ENCODE measurements at regions not wholly inside any gene's neighbourhood (a gene's known extent, or its start where the extent isn't known, plus 50 kb on each side); places are given as distances from the start of the nearest gene placed in this dataset.
"Not testable (repeated sequence)": the region's sequence is repeated elsewhere in the genome, so short reads cannot be mapped to it uniquely, and the experiment has no call there.

GRCh38 chr17:77087650-77088454 is 52.9 kb upstream of the SEC14L1 start:
- no peaks in the 10 kb centered on the region for H3K9me3 Mint-ChIP-seq
- TF ChIP-seq CTCF (IDR thresholded peaks at IDR 0.05; ENCODE audit: unreplicated experiment), result no peak

GRCh38 chr17:77088455-77089123 is 52.2 kb upstream of the SEC14L1 start:
- peak; percentile 81 to 90 for DNase-seq (ENCODE audit: low spot score in 2 of 2, unreplicated experiment in 2 of 2)
- H3K4me3 Mint-ChIP-seq, result peak overlapping the region; percentile 93
- H3K4me1 Mint-ChIP-seq, result peaks cover 16% of the 10 kb centered on the region
- no peaks in the 10 kb centered on the region for H3K9me3 Mint-ChIP-seq
- peak; percentile 84 for TF ChIP-seq CTCF (IDR thresholded peaks at IDR 0.05; ENCODE audit: unreplicated experiment)
- H3K27ac Mint-ChIP-seq, result peak overlapping the region; percentile 97
- peaks cover 16% of the 10 kb centered on the region for H3K27me3 Mint-ChIP-seq (ENCODE audit: low read depth)
- peaks cover 12% of the 10 kb centered on the region for H3K36me3 Mint-ChIP-seq

More at GRCh38 chr17:77087650-77088454, 52.9 kb upstream of the SEC14L1 start:
- DNase-seq (ENCODE audit: low spot score in 2 of 2, unreplicated experiment in 2 of 2), result no peak
- peaks cover 16% of the 10 kb centered on the region for H3K4me1 Mint-ChIP-seq
- peak overlapping the region; percentile 97 for H3K27ac Mint-ChIP-seq
- H3K27me3 Mint-ChIP-seq (ENCODE audit: low read depth), result peaks cover 18% of the 10 kb centered on the region
- peaks cover 8% of the 10 kb centered on the region for H3K36me3 Mint-ChIP-seq
- peak overlapping the region; percentile 93 for H3K4me3 Mint-ChIP-seq

- H3K36me3 Mint-ChIP-seq, result peaks cover 12% of the 10 kb centered on the region
- H3K27me3 Mint-ChIP-seq (ENCODE audit: low read depth), result peaks cover 13% of the 10 kb centered on the region
- H3K27ac Mint-ChIP-seq, result peak overlapping the region; percentile 97
- H3K4me3 Mint-ChIP-seq, result peak overlapping the region; percentile 93
- TF ChIP-seq CTCF (IDR thresholded peaks at IDR 0.05; ENCODE audit: unreplicated experiment), result no peak
- H3K9me3 Mint-ChIP-seq, result no peaks in the 10 kb centered on the region
- DNase-seq (ENCODE audit: low spot score in 2 of 2, unreplicated experiment in 2 of 2), result no peak
- H3K4me1 Mint-ChIP-seq, result peaks cover 16% of the 10 kb centered on the region
Observed at GRCh38 chr17:77089124-77089490, 51.7 kb upstream of the SEC14L1 start.

GRCh38 chr17:77089949-77090348 is 50.8 kb upstream of the SEC14L1 start:
- Mint-ChIP-seq H3K36me3 (peaks cover 14% of the 10 kb centered on the region), H3K27ac (peak overlapping the region; percentile 97), H3K4me1 (peaks cover 16% of the 10 kb centered on the region), H3K4me3 (peak overlapping the region; percentile 93), H3K27me3 (ENCODE audit: low read depth) (peaks cover 10% of the 10 kb centered on the region)
- not testable (repeated sequence) for H3K9me3 Mint-ChIP-seq; DNase-seq (ENCODE audit: low spot score in 2 of 2, unreplicated experiment in 2 of 2)

GRCh38 chr17:77090476-77090875 is 50.3 kb upstream of the SEC14L1 start:
- Mint-ChIP-seq H3K4me1 (peaks cover 16% of the 10 kb centered on the region), H3K27me3 (ENCODE audit: low read depth) (peaks cover 10% of the 10 kb centered on the region), H3K36me3 (peaks cover 16% of the 10 kb centered on the region), H3K4me3 (peak overlapping the region; percentile 20), H3K9me3 (no peaks in the 10 kb centered on the region), H3K27ac (peak overlapping the region; percentile 16)
- no peak for TF ChIP-seq CTCF (IDR thresholded peaks at IDR 0.05; ENCODE audit: unreplicated experiment)
- no peak for DNase-seq (ENCODE audit: low spot score in 2 of 2, unreplicated experiment in 2 of 2)

Small RNAs in the stretch of these regions (microRNA-seq; reads per million reads assigned to microRNA genes)
- 39.0 reads per million, percentile 55 among the genes with 10 or more reads in this experiment for gene MIR6516

All from mesothelial cell of epicardium (in vitro differentiated cells).